ENCODE measurements at regions not wholly inside any gene's neighbourhood (a gene's known extent, or its start where the extent isn't known, plus 50 kb on each side); places are given as distances from the start of the nearest gene placed in this dataset.

GRCh38 chr7:374706-375311, 84.8 kb downstream of the FOXL3 start:
- Histone ChIP-seq H4K20me1 (ENCODE audit: insufficient read depth, low read length) (no peaks in the 10 kb centered on the region), H3K27me3 (ENCODE audit: control insufficient read depth in 2 of 2, insufficient read depth in 2 of 2, low read length in 2 of 2) (peaks cover 0 to 33% of the 10 kb centered on the region in 2 donors), H3K79me2 (ENCODE audit: insufficient read depth, low read length) (no peaks in the 10 kb centered on the region), H3K4me3 (replicated peaks in 1 of 3; ENCODE audit: low read depth in 2 of 3, low read length in 3 of 3) (no peak overlapping the region), H2AFZ (ENCODE audit: insufficient read depth, low read depth, low read length, poor library complexity, severe bottlenecking) (no peak overlapping the region), H3K4me2 (replicated peaks; ENCODE audit: extremely low read depth, low read length, poor library complexity, severe bottlenecking) (no peak overlapping the region), H3K27ac (ENCODE audit: low read depth in 1 of 2, low read length in 2 of 2) (no peak overlapping the region), H3K36me3 (replicated peaks in 1 of 2; ENCODE audit: control insufficient read depth in 1 of 2, insufficient read depth in 2 of 2, low read length in 2 of 2) (no peaks in the 10 kb centered on the region), H3K4me1 (ENCODE audit: control insufficient read depth in 1 of 2, insufficient read depth in 2 of 2, low read length in 2 of 2) (peaks cover 0 to 6% of the 10 kb centered on the region in 2 donors), H3K9ac (ENCODE audit: insufficient read depth, low read length, poor library complexity, severe bottlenecking) (no peak overlapping the region), H3K9me3 (replicated peaks in 1 of 2; ENCODE audit: control insufficient read depth in 1 of 2, insufficient read depth in 1 of 2, low read length in 2 of 2) (no peaks in the 10 kb centered on the region)
- DNase-seq: no peak
- intact Hi-C loops (cut with micrococcal nuclease): no loop called here
- Mint-ChIP-seq H3K36me3 (no peaks in the 10 kb centered on the region), H3K27me3 (ENCODE audit: low read depth in 3 of 3) (peaks cover 14 to 52% (median 28%) of the 10 kb centered on the region in 3 donors), H3K4me1 (peaks cover 1% of the 10 kb centered on the region), H3K27ac (no peak overlapping the region), H3K4me3 (peak overlapping the region in 1 of 2 donors; percentile 4), H3K9me3 (peaks cover 0 to 5% (median 0%) of the 10 kb centered on the region in 7 donors)
- no peak for TF ChIP-seq CTCF (IDR thresholded peaks at IDR 0.05)
- 97% methylated on average over 30 of the region's 31 CpGs for WGBS (ENCODE audit: insufficient coverage)

GRCh38 chr7:375321-375831, 85.4 kb downstream of the FOXL3 start:
- H3K27me3 ChIP-seq (ENCODE audit: control insufficient read depth in 2 of 2, insufficient read depth in 2 of 2, low read length in 2 of 2): peaks cover 0 to 38% of the 10 kb centered on the region in 2 donors
- H3K9me3 Mint-ChIP-seq: peaks cover 0 to 5% (median 0%) of the 10 kb centered on the region in 7 donors
- H3K9me3 ChIP-seq (replicated peaks in 1 of 2; ENCODE audit: control insufficient read depth in 1 of 2, insufficient read depth in 1 of 2, low read length in 2 of 2): no peaks in the 10 kb centered on the region
- no peaks in the 10 kb centered on the region for H3K36me3 ChIP-seq (replicated peaks in 1 of 2; ENCODE audit: control insufficient read depth in 1 of 2, insufficient read depth in 2 of 2, low read length in 2 of 2)
- H3K27ac ChIP-seq (ENCODE audit: low read depth in 1 of 2, low read length in 2 of 2): no peak overlapping the region
- H3K4me1 Mint-ChIP-seq: peaks cover 3% of the 10 kb centered on the region
- no peaks in the 10 kb centered on the region for H3K79me2 ChIP-seq (ENCODE audit: insufficient read depth, low read length)
- TF ChIP-seq CTCF (IDR thresholded peaks at IDR 0.05): no peak
- 89% methylated on average over 32 of the region's 32 CpGs for WGBS (ENCODE audit: insufficient coverage)
- no peaks in the 10 kb centered on the region for H3K36me3 Mint-ChIP-seq
- H3K9ac ChIP-seq (ENCODE audit: insufficient read depth, low read length, poor library complexity, severe bottlenecking): no peak overlapping the region
- H3K27ac Mint-ChIP-seq: no peak overlapping the region
- H3K4me1 ChIP-seq (ENCODE audit: control insufficient read depth in 1 of 2, insufficient read depth in 2 of 2, low read length in 2 of 2): peaks cover 0 to 8% of the 10 kb centered on the region in 2 donors
- H3K4me2 ChIP-seq (replicated peaks; ENCODE audit: extremely low read depth, low read length, poor library complexity, severe bottlenecking): no peak overlapping the region
- intact Hi-C loops (cut with micrococcal nuclease): no loop called here
- no peak overlapping the region for H3K4me3 ChIP-seq (replicated peaks in 1 of 3; ENCODE audit: low read depth in 2 of 3, low read length in 3 of 3)
- no peaks in the 10 kb centered on the region for H4K20me1 ChIP-seq (ENCODE audit: insufficient read depth, low read length)
- no peak for DNase-seq
- peak overlapping the region in 1 of 2 donors; percentile 7 for H3K4me3 Mint-ChIP-seq
- H3K27me3 Mint-ChIP-seq (ENCODE audit: low read depth in 3 of 3): peaks cover 14 to 56% (median 31%) of the 10 kb centered on the region in 3 donors
- no peak overlapping the region for H2AFZ ChIP-seq (ENCODE audit: insufficient read depth, low read depth, low read length, poor library complexity, severe bottlenecking)

Measured in CD14-positive monocyte (primary cell).